Subcutaneous abdominal adipose tissue (tissue), 5 donors: ENCODE measurements at regions not wholly inside any gene's neighbourhood (a gene's known extent, or its start where the extent isn't known, plus 50 kb on each side); places are given as distances from the start of the nearest gene placed in this dataset.
"Not testable (repeated sequence)": the region's sequence is repeated elsewhere in the genome, so short reads cannot be mapped to it uniquely, and the experiment has no call there.

Experiments
- H3K27ac ChIP-seq: one replicate; pipeline ENCODE4 v1.7.0; 2013; ENCODE audit warnings: low read depth, mild to moderate bottlenecking, inconsistent platforms, low read length, moderate library complexity
- H3K27me3 ChIP-seq, 5 donors: one replicate each; pipeline ENCODE4 v1.7.0; 2013; ENCODE audit warnings: low read length in 5 of 5, inconsistent platforms in 1 of 5; ENCODE audit not compliant: control insufficient read depth in 5 of 5, insufficient read depth in 4 of 5
- H3K36me3 ChIP-seq, 5 donors: one replicate each; pipeline ENCODE4 v1.7.0; 2013; ENCODE audit warnings: low read length in 5 of 5; ENCODE audit not compliant: control insufficient read depth in 5 of 5, insufficient read depth in 5 of 5
- H3K4me1 ChIP-seq, 5 donors: one replicate each; pipeline ENCODE4 v1.7.0; 2013; ENCODE audit warnings: low read length in 5 of 5, mild to moderate bottlenecking in 3 of 5, moderate library complexity in 1 of 5; ENCODE audit not compliant: control insufficient read depth in 5 of 5, insufficient read depth in 5 of 5
- H3K4me3 ChIP-seq, 5 donors: one replicate each; pipeline ENCODE4 v1.7.0; 2013; ENCODE audit warnings: low read length in 5 of 5, low read depth in 1 of 5
- H3K9ac ChIP-seq, 5 donors: one replicate each; pipeline ENCODE4 v1.7.0; 2013; ENCODE audit warnings: low read length in 5 of 5, mild to moderate bottlenecking in 4 of 5, moderate library complexity in 3 of 5
- H3K9me3 ChIP-seq, 5 donors: one replicate each; pipeline ENCODE4 v1.7.0; 2013; ENCODE audit warnings: low read length in 5 of 5; ENCODE audit not compliant: control insufficient read depth in 5 of 5
- donor health status: healthy.
- donor health status: healthy.
- donor health status: healthy.
- donor health status: healthy.
- donor health status: healthy.

DNA sequence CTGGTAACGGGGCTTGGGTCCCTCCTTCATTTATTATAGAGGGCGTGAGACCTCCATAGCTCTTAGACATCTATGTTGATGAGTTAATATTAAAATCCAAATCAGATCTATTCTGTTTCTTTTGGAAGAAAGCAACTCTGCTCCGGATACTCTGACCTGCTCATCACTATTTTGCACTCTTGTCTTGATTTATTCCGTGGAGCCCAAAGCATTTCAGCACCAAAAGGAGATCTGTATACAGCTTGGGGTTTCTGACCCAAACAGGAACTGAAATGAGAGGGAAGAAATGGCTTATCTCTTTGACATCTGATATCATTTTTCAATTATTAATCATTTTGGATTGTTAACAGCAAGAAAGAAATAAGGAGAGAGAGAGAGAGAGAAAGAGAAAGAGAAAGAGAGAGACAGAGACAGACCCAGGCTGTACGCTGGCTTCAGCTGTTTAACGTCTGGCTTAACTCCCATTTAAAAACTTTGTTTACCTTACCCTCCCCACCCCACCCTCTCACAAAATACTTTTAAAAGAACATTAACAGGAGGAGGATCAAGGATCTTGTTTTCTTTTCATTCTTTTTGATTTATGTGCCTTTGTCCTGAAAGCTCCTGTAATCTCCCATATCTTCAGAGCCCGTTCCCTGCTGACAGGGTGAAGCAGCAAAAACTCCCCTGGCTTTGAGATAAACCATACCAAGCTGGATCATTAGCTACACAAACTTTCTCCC lies 231.4 kb upstream of the TUT7 start:
- no peak overlapping the region for H3K9ac ChIP-seq
- H3K36me3 ChIP-seq, result no peaks in the 10 kb centered on the region
- peaks cover 0 to 10% (median 3%) of the 10 kb centered on the region in 5 donors for H3K4me1 ChIP-seq
- peak overlapping the region; percentile 23 for H3K27ac ChIP-seq
- H3K9me3 ChIP-seq, result no peaks in the 10 kb centered on the region
- peak overlapping the region in 1 of 5 donors; percentile 51 for H3K4me3 ChIP-seq
- H3K27me3 ChIP-seq, result peaks cover 0 to 7% (median 0%) of the 10 kb centered on the region in 5 donors

DNA sequence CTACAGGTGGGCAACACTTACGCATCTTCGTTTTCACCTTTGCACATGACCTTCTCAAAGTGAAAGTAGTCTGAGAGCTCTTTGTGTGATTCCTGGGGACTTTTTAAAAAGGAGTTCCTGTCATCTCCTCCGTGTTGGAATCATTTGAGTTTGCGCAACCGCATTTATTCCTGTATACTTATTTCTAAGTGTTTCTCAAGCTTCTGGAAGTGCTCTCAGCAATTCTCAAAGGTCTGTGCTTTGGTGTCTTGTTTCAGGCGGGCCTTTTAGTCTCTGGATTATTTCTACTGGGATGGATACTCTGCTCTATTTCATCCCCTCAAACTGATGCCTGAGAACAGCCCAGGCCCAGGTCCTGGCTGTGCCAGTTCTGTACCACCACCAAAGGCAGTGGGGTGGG lies 226.5 kb upstream of the TUT7 start:
- Histone ChIP-seq H3K4me3 (no peak overlapping the region), H3K27ac (no peak overlapping the region), H3K9ac (no peak overlapping the region)

DNA sequence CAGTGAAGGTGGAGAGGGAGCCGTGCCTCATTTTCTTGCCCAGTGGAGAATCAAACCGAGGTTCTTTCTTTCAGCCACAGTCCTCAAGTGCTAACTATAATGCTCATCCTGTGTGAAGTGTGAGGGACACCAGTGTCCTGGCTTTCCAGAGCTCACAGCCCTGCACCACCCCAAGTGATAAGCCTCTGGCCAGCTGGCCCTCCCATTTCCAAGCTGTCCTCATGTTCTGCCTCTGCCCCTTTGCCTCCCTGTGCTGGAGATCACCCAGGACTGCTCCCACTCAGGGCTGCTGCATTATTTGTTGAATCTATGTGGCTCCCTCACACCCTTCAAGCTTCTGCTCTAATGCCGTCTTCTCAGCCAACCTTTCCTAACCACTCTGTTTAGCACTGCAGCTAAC lies 224.5 kb upstream of the TUT7 start:
- H3K4me3 ChIP-seq, result no peak overlapping the region
- H3K4me1 ChIP-seq, result peaks cover 0 to 25% (median 16%) of the 10 kb centered on the region in 5 donors
- no peak overlapping the region for H3K27ac ChIP-seq
- no peaks in the 10 kb centered on the region for H3K9me3 ChIP-seq
- peaks cover 0 to 3% (median 0%) of the 10 kb centered on the region in 5 donors for H3K27me3 ChIP-seq
- H3K9ac ChIP-seq, result no peak overlapping the region
- H3K36me3 ChIP-seq, result no peaks in the 10 kb centered on the region

More for the DNA sequence above, 226.5 kb upstream of the TUT7 start:
- Histone ChIP-seq H3K9me3 (no peaks in the 10 kb centered on the region), H3K36me3 (no peaks in the 10 kb centered on the region), H3K4me1 (peaks cover 0 to 23% (median 18%) of the 10 kb centered on the region in 5 donors), H3K27me3 (peaks cover 0 to 3% (median 0%) of the 10 kb centered on the region in 5 donors)

DNA sequence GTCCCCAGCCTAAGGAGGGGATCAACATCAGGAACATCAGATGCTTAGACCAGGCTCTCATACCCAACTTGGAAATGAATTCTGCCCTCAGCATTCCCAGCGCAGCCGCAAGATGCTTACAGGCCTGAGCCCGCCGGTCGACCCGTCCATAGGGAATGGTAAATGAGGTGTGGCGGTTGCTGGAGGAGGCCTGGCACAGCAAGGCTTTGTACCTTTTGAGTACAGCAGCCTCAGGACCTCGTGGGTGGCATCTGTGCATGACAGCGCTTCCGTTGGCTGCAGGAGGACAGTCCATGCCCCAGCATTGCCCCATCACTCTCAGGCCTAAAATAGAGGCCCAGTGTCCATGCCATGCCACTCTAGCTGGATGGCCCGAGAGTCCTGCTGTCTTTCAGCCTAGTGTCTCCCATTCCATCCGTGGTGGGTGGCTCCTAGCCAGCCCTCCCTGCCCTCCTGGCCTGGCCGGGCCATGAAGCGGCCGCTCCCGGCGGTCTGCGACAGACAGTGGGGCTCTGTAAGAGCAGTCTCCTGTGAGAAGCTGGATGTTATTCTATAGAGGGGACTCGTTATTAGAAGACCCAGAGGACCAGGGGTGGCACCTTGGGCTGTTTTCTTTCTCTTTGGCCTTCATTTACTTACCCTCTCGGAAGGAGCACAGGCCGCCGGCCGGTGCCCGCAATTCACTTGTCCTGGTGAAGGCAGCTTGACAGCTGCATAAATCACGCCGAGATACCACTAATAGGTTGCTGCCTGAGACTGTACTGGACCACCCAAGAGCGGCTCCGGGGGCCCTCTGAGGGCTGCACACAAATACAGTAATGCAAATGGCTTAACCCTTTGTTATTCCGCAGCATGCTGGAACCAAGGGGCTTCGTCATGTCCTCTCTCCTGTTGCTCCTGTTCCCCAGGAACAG lies 223.5 kb upstream of the TUT7 start:
- no peak overlapping the region for H3K9ac ChIP-seq
- H3K9me3 ChIP-seq, result no peaks in the 10 kb centered on the region
- H3K27ac ChIP-seq, result no peak overlapping the region
- H3K4me1 ChIP-seq, result peaks cover 0 to 25% (median 16%) of the 10 kb centered on the region in 5 donors
- H3K36me3 ChIP-seq, result no peaks in the 10 kb centered on the region
- no peaks in the 10 kb centered on the region for H3K27me3 ChIP-seq
- no peak overlapping the region for H3K4me3 ChIP-seq

DNA sequence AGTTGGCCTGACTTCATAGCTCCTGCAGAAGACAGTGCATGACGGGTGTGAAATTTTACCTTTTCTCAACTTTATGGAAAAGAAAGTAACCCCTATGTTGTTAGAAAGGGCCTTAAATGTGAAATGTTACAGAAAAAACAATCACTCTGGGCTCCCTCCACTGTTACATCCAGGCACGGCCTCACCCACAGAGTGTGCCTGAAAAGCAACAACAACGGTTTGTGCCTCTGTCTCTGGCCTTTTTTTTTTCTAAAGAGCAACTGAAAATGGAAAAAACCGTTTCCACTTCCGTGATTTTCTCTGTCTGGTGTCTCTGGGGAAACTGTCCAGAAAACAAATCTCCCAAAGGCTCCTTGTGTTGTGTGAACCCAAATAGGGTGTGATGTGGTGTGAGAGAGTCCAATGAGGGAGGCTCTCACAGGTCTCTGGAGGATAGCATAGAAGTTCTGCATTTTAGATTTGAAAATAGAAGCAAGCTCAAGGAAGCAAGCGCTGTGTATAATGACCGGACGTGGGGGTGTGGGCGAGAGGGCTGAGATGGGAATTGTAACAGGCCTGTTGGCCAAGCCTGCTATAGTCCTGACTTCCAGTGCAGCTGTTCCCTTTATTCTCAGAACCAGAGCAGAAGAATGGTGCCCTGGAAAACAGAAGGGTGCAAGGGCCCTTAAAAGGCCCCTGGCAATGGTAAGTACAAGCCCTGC lies 221.8 kb upstream of the TUT7 start:
- H3K4me1 ChIP-seq, result peaks cover 0 to 24% (median 15%) of the 10 kb centered on the region in 5 donors
- peak overlapping the region in 3 of 5 donors; percentile 3 to 19 (median 3) for H3K4me3 ChIP-seq
- H3K36me3 ChIP-seq, result no peaks in the 10 kb centered on the region
- no peak overlapping the region for H3K9ac ChIP-seq
- H3K27me3 ChIP-seq, result no peaks in the 10 kb centered on the region
- no peaks in the 10 kb centered on the region for H3K9me3 ChIP-seq
- no peak overlapping the region for H3K27ac ChIP-seq

DNA sequence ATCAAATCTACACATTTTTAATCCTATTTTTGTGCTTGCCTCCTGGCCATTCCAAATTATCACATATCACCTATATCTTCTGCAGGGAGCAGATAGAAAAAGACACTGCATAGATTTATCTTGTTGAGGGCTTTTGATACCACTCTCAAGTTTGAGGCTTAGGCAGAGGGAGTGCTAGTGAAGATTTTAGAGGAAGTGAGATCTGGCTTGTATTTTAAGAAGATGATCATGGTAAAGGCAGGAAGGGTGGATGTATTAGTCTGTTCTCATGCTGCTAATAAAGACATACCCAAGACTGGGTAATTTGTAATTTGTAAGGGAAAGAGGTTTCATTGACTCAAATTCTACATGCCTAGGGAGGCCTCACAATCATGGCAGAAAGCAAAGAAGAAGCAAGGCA lies 220.9 kb upstream of the TUT7 start:
- H3K9ac ChIP-seq, result no peak overlapping the region
- no peak overlapping the region for H3K4me3 ChIP-seq
- no peaks in the 10 kb centered on the region for H3K9me3 ChIP-seq
- H3K27ac ChIP-seq, result no peak overlapping the region
- H3K36me3 ChIP-seq, result no peaks in the 10 kb centered on the region
- H3K27me3 ChIP-seq, result no peaks in the 10 kb centered on the region
- H3K4me1 ChIP-seq, result peaks cover 0 to 22% (median 8%) of the 10 kb centered on the region in 5 donors

DNA sequence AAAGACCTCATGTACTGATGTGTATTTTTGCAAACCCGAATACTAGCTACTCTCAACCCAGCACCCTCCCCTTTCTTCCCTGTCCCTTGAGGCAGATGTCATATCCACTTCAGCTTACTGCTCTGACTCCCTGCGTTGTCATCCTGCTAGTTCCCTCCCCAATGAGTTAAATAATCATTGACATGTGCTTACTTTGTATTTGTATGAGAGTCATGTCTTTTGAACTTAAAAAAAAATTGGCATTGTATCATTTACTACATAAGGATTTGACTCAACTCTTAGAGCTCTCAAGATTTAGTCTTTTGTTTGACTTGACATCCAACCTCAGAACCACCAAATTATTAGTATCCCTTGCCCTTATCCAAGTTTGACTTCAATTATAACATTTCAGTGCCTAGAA lies 219.7 kb upstream of the TUT7 start:
- H3K36me3 ChIP-seq, result no peaks in the 10 kb centered on the region
- no peaks in the 10 kb centered on the region for H3K27me3 ChIP-seq
- no peak overlapping the region for H3K27ac ChIP-seq
- H3K4me3 ChIP-seq, result no peak overlapping the region
- peaks cover 0 to 22% (median 8%) of the 10 kb centered on the region in 5 donors for H3K4me1 ChIP-seq
- H3K9me3 ChIP-seq, result peaks cover 0 to 4% (median 0%) of the 10 kb centered on the region in 5 donors
- H3K9ac ChIP-seq, result no peak overlapping the region

DNA sequence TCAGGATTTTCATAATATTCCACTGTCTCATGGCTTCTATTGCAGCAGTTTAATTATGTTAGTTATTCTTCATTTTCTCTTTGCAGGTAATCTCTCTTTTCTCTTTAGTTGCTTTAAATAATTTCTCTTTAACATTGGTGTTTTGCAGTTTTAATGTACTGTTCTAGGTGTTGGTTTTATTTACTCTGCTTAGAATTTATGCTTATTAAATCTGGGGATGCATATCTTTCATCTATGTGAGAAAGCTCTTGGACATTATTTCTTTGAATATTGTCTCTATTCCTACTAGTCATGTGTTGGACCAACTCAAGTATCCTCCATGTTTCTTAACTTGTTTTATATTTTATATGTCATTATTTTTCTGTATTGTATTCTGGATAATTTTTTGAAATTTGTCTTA lies 218.7 kb upstream of the TUT7 start:
- Histone ChIP-seq H3K9ac (no peak overlapping the region), H3K27me3 (no peaks in the 10 kb centered on the region), H3K4me3 (no peak overlapping the region), H3K9me3 (peaks cover 0 to 11% (median 4%) of the 10 kb centered on the region in 5 donors), H3K36me3 (no peaks in the 10 kb centered on the region), H3K4me1 (peaks cover 0 to 22% (median 8%) of the 10 kb centered on the region in 5 donors), H3K27ac (no peak overlapping the region)

DNA sequence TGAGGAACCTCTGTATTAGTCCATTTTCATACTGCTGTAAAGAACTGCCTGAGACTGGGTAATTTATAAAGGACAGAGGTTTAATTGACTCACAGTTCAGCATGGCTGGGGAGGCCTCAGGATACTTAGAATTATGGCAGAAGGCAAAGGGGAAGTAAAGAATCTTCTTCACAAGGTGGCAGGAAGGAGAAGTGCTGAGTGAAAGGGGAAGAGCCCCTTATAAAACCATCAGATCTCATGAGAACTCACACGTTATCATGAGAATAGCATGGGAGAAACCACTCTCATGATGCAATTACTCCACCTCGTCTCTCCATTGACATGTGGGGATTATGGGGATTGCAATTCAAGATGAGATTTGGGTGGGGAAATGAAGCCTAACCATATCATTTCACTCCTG lies 211.4 kb upstream of the TUT7 start:
- not testable (repeated sequence) for H3K4me1 ChIP-seq, H3K27ac ChIP-seq, H3K4me3 ChIP-seq, H3K27me3 ChIP-seq, H3K9ac ChIP-seq, H3K36me3 ChIP-seq
- peaks cover 0 to 11% (median 4%) of the 10 kb centered on the region in 5 donors for H3K9me3 ChIP-seq
